ENCODE measurements at regions not wholly inside any gene's neighbourhood (a gene's known extent, or its start where the extent isn't known, plus 50 kb on each side); places are given as distances from the start of the nearest gene placed in this dataset.

DNA sequence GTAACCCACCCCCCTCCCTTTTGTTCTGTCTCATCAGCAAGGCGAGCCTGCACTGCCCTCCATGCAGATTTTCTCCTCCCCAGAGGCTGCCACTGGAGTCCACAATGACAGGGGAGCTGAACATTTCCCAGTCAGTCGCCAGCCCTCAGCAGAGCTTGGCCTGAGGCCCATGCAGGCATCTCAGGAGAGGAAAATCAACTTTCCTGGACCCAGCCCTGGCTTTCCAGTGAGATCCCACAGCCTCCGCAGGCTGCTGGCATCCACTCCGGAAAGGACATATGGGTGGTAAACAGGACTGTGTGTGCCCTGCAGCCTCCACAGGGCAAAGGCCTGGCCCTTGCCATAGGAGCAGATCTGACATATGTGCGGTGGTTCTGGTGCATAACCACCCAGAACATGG, 253.8 kb downstream of the TNS1 start:
- Histone ChIP-seq H3K36me3 (ENCODE audit: insufficient read depth, low read length) (no peaks in the 10 kb centered on the region), H3K27ac (ENCODE audit: low read depth, low read length) (no peak overlapping the region), H3K27me3 (ENCODE audit: control insufficient read depth in 1 of 2, insufficient read depth in 2 of 2, low read length in 2 of 2) (no peaks in the 10 kb centered on the region), H3K9ac (ENCODE audit: low read length) (no peak overlapping the region), H3K4me3 (ENCODE audit: low read depth in 1 of 2, low read length in 2 of 2) (no peak overlapping the region), H3K4me1 (ENCODE audit: insufficient read depth, low read length) (peaks cover 27% of the 10 kb centered on the region), H3K9me3 (ENCODE audit: low read length) (no peaks in the 10 kb centered on the region)

DNA sequence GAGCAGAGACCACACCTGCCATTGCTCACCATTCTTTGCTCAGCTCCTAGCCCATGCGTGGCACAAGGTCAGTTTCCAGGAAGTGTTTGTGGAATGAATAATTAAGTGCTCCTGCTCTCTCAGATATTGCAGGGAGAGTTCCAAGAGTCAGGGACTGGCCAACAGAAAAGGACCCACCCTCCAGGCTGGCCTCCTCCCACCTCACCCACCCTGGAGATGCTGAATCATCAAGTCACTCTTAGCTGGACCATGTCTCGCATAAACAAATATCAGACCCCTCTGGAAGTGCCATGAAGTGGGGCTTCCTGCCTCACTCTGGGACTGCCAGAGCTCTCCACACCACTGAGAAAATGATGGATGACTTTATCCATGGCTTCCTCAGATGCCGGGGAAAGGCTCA, 256.0 kb downstream of the TNS1 start:
- Histone ChIP-seq H3K36me3 (ENCODE audit: insufficient read depth, low read length) (no peaks in the 10 kb centered on the region), H3K27ac (ENCODE audit: low read depth, low read length) (no peak overlapping the region), H3K4me3 (ENCODE audit: low read depth in 1 of 2, low read length in 2 of 2) (no peak overlapping the region), H3K27me3 (ENCODE audit: control insufficient read depth in 1 of 2, insufficient read depth in 2 of 2, low read length in 2 of 2) (no peaks in the 10 kb centered on the region), H3K9ac (ENCODE audit: low read length) (no peak overlapping the region), H3K4me1 (ENCODE audit: insufficient read depth, low read length) (peaks cover 28% of the 10 kb centered on the region), H3K9me3 (ENCODE audit: low read length) (no peaks in the 10 kb centered on the region)

- Histone ChIP-seq H3K27ac (ENCODE audit: low read depth, low read length) (no peak overlapping the region), H3K9ac (ENCODE audit: low read length) (no peak overlapping the region), H3K27me3 (ENCODE audit: control insufficient read depth in 1 of 2, insufficient read depth in 2 of 2, low read length in 2 of 2) (no peaks in the 10 kb centered on the region), H3K4me3 (ENCODE audit: low read depth in 1 of 2, low read length in 2 of 2) (no peak overlapping the region), H3K4me1 (ENCODE audit: insufficient read depth, low read length) (peaks cover 29% of the 10 kb centered on the region), H3K36me3 (ENCODE audit: insufficient read depth, low read length) (no peaks in the 10 kb centered on the region), H3K9me3 (ENCODE audit: low read length) (no peaks in the 10 kb centered on the region)
Measured at GRCh38 chr2:217743966-217744761, 258.6 kb downstream of the TNS1 start.

GRCh38 chr2:217743407-217743806, 259.4 kb downstream of the TNS1 start:
- Histone ChIP-seq H3K27me3 (ENCODE audit: control insufficient read depth in 1 of 2, insufficient read depth in 2 of 2, low read length in 2 of 2) (no peaks in the 10 kb centered on the region), H3K9me3 (ENCODE audit: low read length) (no peaks in the 10 kb centered on the region), H3K9ac (ENCODE audit: low read length) (no peak overlapping the region), H3K4me1 (ENCODE audit: insufficient read depth, low read length) (peaks cover 21% of the 10 kb centered on the region), H3K27ac (ENCODE audit: low read depth, low read length) (no peak overlapping the region), H3K36me3 (ENCODE audit: insufficient read depth, low read length) (no peaks in the 10 kb centered on the region), H3K4me3 (ENCODE audit: low read depth in 1 of 2, low read length in 2 of 2) (no peak overlapping the region)

- Histone ChIP-seq H3K27me3 (ENCODE audit: control insufficient read depth in 1 of 2, insufficient read depth in 2 of 2, low read length in 2 of 2) (no peaks in the 10 kb centered on the region), H3K4me3 (ENCODE audit: low read depth in 1 of 2, low read length in 2 of 2) (no peak overlapping the region), H3K4me1 (ENCODE audit: insufficient read depth, low read length) (peaks cover 21% of the 10 kb centered on the region), H3K36me3 (ENCODE audit: insufficient read depth, low read length) (no peaks in the 10 kb centered on the region), H3K27ac (ENCODE audit: low read depth, low read length) (no peak overlapping the region), H3K9ac (ENCODE audit: low read length) (no peak overlapping the region), H3K9me3 (ENCODE audit: low read length) (no peaks in the 10 kb centered on the region)
Measured at GRCh38 chr2:217742841-217743240, 260.0 kb downstream of the TNS1 start.

GRCh38 chr2:217742276-217742675, 260.5 kb downstream of the TNS1 start:
- no peak overlapping the region for H3K9ac ChIP-seq (ENCODE audit: low read length)
- H3K27ac ChIP-seq (ENCODE audit: low read depth, low read length), result no peak overlapping the region

GRCh38 chr2:217741381-217741955, 261.3 kb downstream of the TNS1 start:
- peaks cover 21% of the 10 kb centered on the region for H3K4me1 ChIP-seq (ENCODE audit: insufficient read depth, low read length)
- H3K27me3 ChIP-seq (ENCODE audit: control insufficient read depth in 1 of 2, insufficient read depth in 2 of 2, low read length in 2 of 2), result no peaks in the 10 kb centered on the region
- H3K9ac ChIP-seq (ENCODE audit: low read length), result no peak overlapping the region
- no peak overlapping the region for H3K4me3 ChIP-seq (ENCODE audit: low read depth in 1 of 2, low read length in 2 of 2)
- no peaks in the 10 kb centered on the region for H3K36me3 ChIP-seq (ENCODE audit: insufficient read depth, low read length)
- H3K27ac ChIP-seq (ENCODE audit: low read depth, low read length), result no peak overlapping the region
- no peaks in the 10 kb centered on the region for H3K9me3 ChIP-seq (ENCODE audit: low read length)

More at GRCh38 chr2:217742276-217742675, 260.5 kb downstream of the TNS1 start:
- no peaks in the 10 kb centered on the region for H3K27me3 ChIP-seq (ENCODE audit: control insufficient read depth in 1 of 2, insufficient read depth in 2 of 2, low read length in 2 of 2)
- H3K4me3 ChIP-seq (ENCODE audit: low read depth in 1 of 2, low read length in 2 of 2), result no peak overlapping the region
- H3K9me3 ChIP-seq (ENCODE audit: low read length), result no peaks in the 10 kb centered on the region
- no peaks in the 10 kb centered on the region for H3K36me3 ChIP-seq (ENCODE audit: insufficient read depth, low read length)
- H3K4me1 ChIP-seq (ENCODE audit: insufficient read depth, low read length), result peaks cover 21% of the 10 kb centered on the region

DNA sequence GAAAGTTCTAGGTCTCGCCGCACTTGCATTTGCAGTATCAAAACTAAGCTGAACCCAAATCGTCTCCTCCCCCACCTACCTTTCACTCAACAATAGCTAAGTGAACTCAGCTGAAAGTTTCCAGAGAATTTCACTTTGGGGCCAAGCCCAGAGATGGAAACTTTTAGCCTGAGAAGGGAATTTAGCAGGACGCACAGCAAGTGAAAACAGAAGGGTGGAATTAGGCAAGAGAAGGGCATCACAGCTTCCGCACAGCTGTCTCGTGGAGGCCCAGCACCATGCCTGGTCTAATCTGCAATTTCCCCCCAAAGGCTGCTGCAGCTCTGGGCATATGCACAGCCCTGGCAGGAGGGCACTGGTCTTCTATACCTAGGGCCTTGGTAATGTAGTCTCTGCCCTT, 262.0 kb downstream of the TNS1 start:
- Histone ChIP-seq H3K4me1 (ENCODE audit: insufficient read depth, low read length) (peaks cover 21% of the 10 kb centered on the region), H3K36me3 (ENCODE audit: insufficient read depth, low read length) (no peaks in the 10 kb centered on the region), H3K4me3 (ENCODE audit: low read depth in 1 of 2, low read length in 2 of 2) (no peak overlapping the region)

GRCh38 chr2:217740178-217740577, 262.6 kb downstream of the TNS1 start:
- Histone ChIP-seq H3K9ac (ENCODE audit: low read length) (no peak overlapping the region), H3K4me1 (ENCODE audit: insufficient read depth, low read length) (peaks cover 21% of the 10 kb centered on the region), H3K36me3 (ENCODE audit: insufficient read depth, low read length) (no peaks in the 10 kb centered on the region), H3K27me3 (ENCODE audit: control insufficient read depth in 1 of 2, insufficient read depth in 2 of 2, low read length in 2 of 2) (no peaks in the 10 kb centered on the region), H3K4me3 (ENCODE audit: low read depth in 1 of 2, low read length in 2 of 2) (no peak overlapping the region), H3K27ac (ENCODE audit: low read depth, low read length) (no peak overlapping the region), H3K9me3 (ENCODE audit: low read length) (no peaks in the 10 kb centered on the region)

More for the DNA sequence above, 262.0 kb downstream of the TNS1 start:
- H3K9me3 ChIP-seq (ENCODE audit: low read length), result no peaks in the 10 kb centered on the region
- H3K27me3 ChIP-seq (ENCODE audit: control insufficient read depth in 1 of 2, insufficient read depth in 2 of 2, low read length in 2 of 2), result no peaks in the 10 kb centered on the region
- H3K27ac ChIP-seq (ENCODE audit: low read depth, low read length), result no peak overlapping the region
- no peak overlapping the region for H3K9ac ChIP-seq (ENCODE audit: low read length)

GRCh38 chr2:217739741-217740140, 263.1 kb downstream of the TNS1 start:
- no peaks in the 10 kb centered on the region for H3K9me3 ChIP-seq (ENCODE audit: low read length)
- H3K4me3 ChIP-seq (ENCODE audit: low read depth in 1 of 2, low read length in 2 of 2), result no peak overlapping the region
- no peak overlapping the region for H3K27ac ChIP-seq (ENCODE audit: low read depth, low read length)
- no peaks in the 10 kb centered on the region for H3K36me3 ChIP-seq (ENCODE audit: insufficient read depth, low read length)
- H3K9ac ChIP-seq (ENCODE audit: low read length), result no peak overlapping the region
- H3K4me1 ChIP-seq (ENCODE audit: insufficient read depth, low read length), result peaks cover 21% of the 10 kb centered on the region
- no peaks in the 10 kb centered on the region for H3K27me3 ChIP-seq (ENCODE audit: control insufficient read depth in 1 of 2, insufficient read depth in 2 of 2, low read length in 2 of 2)

DNA sequence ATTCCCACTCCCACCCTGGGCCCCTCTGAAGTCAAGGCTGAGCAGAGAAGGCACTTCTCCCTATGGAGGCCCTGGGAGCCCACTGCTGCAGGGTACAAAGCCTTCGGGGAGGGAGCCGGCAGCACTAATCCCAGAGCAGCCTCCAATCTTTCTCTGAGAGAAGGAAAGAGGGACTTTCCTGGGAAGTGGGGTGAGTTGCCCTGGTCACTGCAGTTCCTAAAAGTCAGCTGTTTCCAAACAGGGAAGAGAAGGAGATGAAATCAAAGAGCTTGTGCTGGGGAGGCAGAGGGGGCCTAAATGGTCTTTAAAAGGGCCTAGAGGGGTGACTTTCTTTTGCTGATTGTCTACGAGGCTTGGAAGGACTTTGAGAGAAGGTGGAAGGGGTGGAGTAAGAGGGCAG, 264.7 kb downstream of the TNS1 start:
- Histone ChIP-seq H3K36me3 (ENCODE audit: insufficient read depth, low read length) (no peaks in the 10 kb centered on the region), H3K27ac (ENCODE audit: low read depth, low read length) (no peak overlapping the region), H3K27me3 (ENCODE audit: control insufficient read depth in 1 of 2, insufficient read depth in 2 of 2, low read length in 2 of 2) (no peaks in the 10 kb centered on the region), H3K9me3 (ENCODE audit: low read length) (no peaks in the 10 kb centered on the region), H3K4me1 (ENCODE audit: insufficient read depth, low read length) (peaks cover 12% of the 10 kb centered on the region), H3K4me3 (ENCODE audit: low read depth in 1 of 2, low read length in 2 of 2) (no peak overlapping the region), H3K9ac (ENCODE audit: low read length) (no peak overlapping the region)

All from muscle layer of colon (tissue), 2 donors.